H1 (cell line): ENCODE measurements at regions not wholly inside any gene's neighbourhood (a gene's known extent, or its start where the extent isn't known, plus 50 kb on each side); places are given as distances from the start of the nearest gene placed in this dataset.
"Not testable (repeated sequence)": the region's sequence is repeated elsewhere in the genome, so short reads cannot be mapped to it uniquely, and the experiment has no call there.

ENCODE experiments used
- CTCF ChIA-PET: fragments of 300-600 bp; sonication (Branson Sonifier 250); formaldehyde crosslinking; loops from one replicate; lab custom pipeline; 2021; ENCODE audit not compliant: partially characterized antibody; lab: Charles Lee
- POLR2A ChIA-PET: fragments of 300-600 bp; sonication (Branson Sonifier 250); formaldehyde crosslinking; loops from one replicate; lab custom pipeline; 2021; ENCODE audit warnings: inconsistent platforms; ENCODE audit not compliant: partially characterized antibody; lab: Charles Lee
- DNase-seq, 2 experiments: peaks; one replicate each; pipeline versions ENCODE4 v3.0.0 to v3.0.0-alpha.2; 2010 to 2022; ENCODE audit warnings: low spot score in 2 of 2, low read depth in 1 of 2, mixed read lengths in 1 of 2
- FAIRE-seq: peaks from 2 replicates; lab custom pipeline; 2011; peaks lifted over from hg19 to GRCh38; lab: Jason Lieb, UNC
- H2AFZ ChIP-seq: 2 replicates; pipeline ENCODE4 v1.8.1; 2012; ENCODE audit warnings: low read length, inconsistent platforms
- H2AK5ac ChIP-seq: 2 replicates; pipeline ENCODE4 v1.6.1; 2013; ENCODE audit warnings: low read depth, low read length
- H2BK120ac ChIP-seq: replicated peaks from 2 replicates; pipeline ENCODE3; 2013; ENCODE audit warnings: low read depth, low read length, inconsistent platforms
- H2BK12ac ChIP-seq: 2 replicates; pipeline ENCODE4 v1.6.1; 2013; ENCODE audit warnings: low read depth, low read length
- H2BK15ac ChIP-seq: 2 replicates; pipeline ENCODE4 v1.6.1; 2013; ENCODE audit warnings: low read length
- H2BK20ac ChIP-seq: 2 replicates; pipeline ENCODE4 v1.6.1; 2013; ENCODE audit warnings: low read length
- H2BK5ac ChIP-seq: 2 replicates; pipeline ENCODE4 v1.6.1; 2013; ENCODE audit warnings: low read depth, low read length
- H3K14ac ChIP-seq: 2 replicates; pipeline ENCODE4 v1.6.1; 2013; ENCODE audit warnings: inconsistent platforms; ENCODE audit not compliant: insufficient read length
- H3K18ac ChIP-seq: 2 replicates; pipeline ENCODE4 v1.6.1; 2013; ENCODE audit warnings: low read length; ENCODE audit errors: extremely low read depth
- H3K23ac ChIP-seq: 2 replicates; pipeline ENCODE4 v1.6.1; 2013; ENCODE audit warnings: inconsistent platforms; ENCODE audit not compliant: insufficient read length
- H3K23me2 ChIP-seq: 2 replicates; pipeline ENCODE4 v1.6.1; 2013; ENCODE audit warnings: low read depth, low read length
- H3K27ac ChIP-seq: 2 replicates; pipeline ENCODE4 v1.6.1; 2011; ENCODE audit warnings: low read depth, low read length, inconsistent platforms
- H3K27me3 ChIP-seq, 4 experiments: replicated peaks in 1 of 4; 1 replicate in 1 of 4; 2 replicates in 3 of 4; pipeline versions ENCODE4 v1.6.1 to v1.8.1; 2011 to 2013; ENCODE audit warnings: low read length in 3 of 4, mild to moderate bottlenecking in 3 of 4, inconsistent platforms in 2 of 4, mixed read lengths in 2 of 4, moderate library complexity in 1 of 4; ENCODE audit not compliant: control insufficient read depth in 3 of 4, insufficient read depth in 3 of 4; ENCODE audit errors: extremely low read depth in 1 of 4
- H3K36me3 ChIP-seq, 4 experiments: 2 replicates each; pipeline versions ENCODE4 v1.6.1 to v1.8.1; 2011 to 2013; ENCODE audit warnings: mild to moderate bottlenecking in 4 of 4, low read length in 3 of 4, moderate library complexity in 2 of 4, control low read depth in 1 of 4, inconsistent platforms in 1 of 4; ENCODE audit not compliant: insufficient read depth in 4 of 4, control insufficient read depth in 2 of 4
- H3K4ac ChIP-seq: replicated peaks from 2 replicates; pipeline ENCODE3; 2013; ENCODE audit warnings: low read length, low read depth, mixed read lengths, inconsistent platforms; ENCODE audit not compliant: insufficient read length
- H3K4me1 ChIP-seq, 4 experiments: replicated peaks in 1 of 4; 1 replicate in 1 of 4; 2 replicates in 3 of 4; pipeline versions ENCODE4 v1.6.1 to v1.8.1; 2011 to 2013; ENCODE audit warnings: low read length in 3 of 4, inconsistent platforms in 2 of 4, mixed read lengths in 1 of 4; ENCODE audit not compliant: insufficient read depth in 4 of 4, control insufficient read depth in 3 of 4
- H3K4me2 ChIP-seq, 2 experiments: 2 replicates each; pipeline versions ENCODE4 v1.6.1 to v1.8.1; 2011 to 2013; ENCODE audit warnings: low read depth in 2 of 2, low read length in 2 of 2, control low read depth in 1 of 2, inconsistent platforms in 1 of 2, mild to moderate bottlenecking in 1 of 2; ENCODE audit not compliant: insufficient read depth in 1 of 2
- H3K4me3 ChIP-seq, 4 experiments: fragments of 200-600, 300-600 bp in 1 of 4; sonication (generic), shearing (Covaris generic), sonication (Bioruptor Twin) in 1 of 4; 2 replicates each; pipeline versions ENCODE4 v1.5.1 to v1.8.1; 2011 to 2016; ENCODE audit warnings: low read length in 4 of 4, low read depth in 3 of 4, control low read depth in 2 of 4, inconsistent platforms in 2 of 4, mild to moderate bottlenecking in 2 of 4, mixed read lengths in 1 of 4, moderate library complexity in 1 of 4; ENCODE audit not compliant: insufficient read depth in 2 of 4; ENCODE audit errors: extremely low read depth in 1 of 4
- H3K56ac ChIP-seq: replicated peaks from 2 replicates; pipeline ENCODE3; 2013; ENCODE audit warnings: low read depth, mild to moderate bottlenecking, mixed read lengths, low read length, inconsistent platforms; ENCODE audit not compliant: insufficient read length
- H3K79me1 ChIP-seq: 2 replicates; pipeline ENCODE4 v1.6.1; 2013; ENCODE audit warnings: low read depth, low read length, control low read depth
- H3K79me2 ChIP-seq, 2 experiments: 2 replicates each; pipeline versions ENCODE4 v1.6.1 to v1.8.1; 2012 to 2013; ENCODE audit warnings: low read length in 2 of 2, mild to moderate bottlenecking in 2 of 2, inconsistent platforms in 1 of 2; ENCODE audit not compliant: insufficient read depth in 2 of 2, control insufficient read depth in 1 of 2
- H3K9ac ChIP-seq, 4 experiments: replicated peaks in 1 of 4; 1 replicate in 1 of 4; 2 replicates in 3 of 4; pipeline versions ENCODE4 v1.6.1 to v1.8.1; 2011 to 2013; ENCODE audit warnings: low read depth in 3 of 4, low read length in 3 of 4, control low read depth in 2 of 4, mild to moderate bottlenecking in 2 of 4, moderate library complexity in 2 of 4, inconsistent platforms in 1 of 4; ENCODE audit errors: extremely low read depth in 1 of 4
- H3K9me3 ChIP-seq, 2 experiments: 2 replicates each; pipeline versions ENCODE4 v1.6.1 to v1.8.1; 2012 to 2013; ENCODE audit warnings: mild to moderate bottlenecking in 2 of 2, moderate library complexity in 2 of 2, control low read depth in 1 of 2, inconsistent platforms in 1 of 2, low read depth in 1 of 2, low read length in 1 of 2, mixed read lengths in 1 of 2; ENCODE audit not compliant: insufficient read depth in 2 of 2
- H4K20me1 ChIP-seq, 2 experiments: replicated peaks in 1 of 2; 2 replicates each; pipeline versions ENCODE3 to v1.8.1; 2011 to 2013; ENCODE audit warnings: inconsistent platforms in 2 of 2, low read length in 2 of 2, mild to moderate bottlenecking in 1 of 2; ENCODE audit not compliant: insufficient read depth in 2 of 2, control insufficient read depth in 1 of 2
- H4K5ac ChIP-seq: 2 replicates; pipeline ENCODE4 v1.6.1; 2013; ENCODE audit warnings: low read length, low read depth, mixed read lengths, inconsistent platforms; ENCODE audit not compliant: insufficient read length
- H4K8ac ChIP-seq: 2 replicates; pipeline ENCODE4 v1.8.0; 2013; ENCODE audit warnings: mild to moderate bottlenecking, moderate library complexity, low read length, inconsistent platforms; ENCODE audit not compliant: insufficient read depth; ENCODE audit errors: extremely low read depth
- H4K91ac ChIP-seq: replicated peaks from 2 replicates; pipeline ENCODE3; 2013; ENCODE audit warnings: low read length, mixed read lengths, inconsistent platforms; ENCODE audit not compliant: insufficient read length
- WGBS, 2 experiments: shearing (Covaris generic) in 1 of 2; methylation state at CpG; one replicate each; pipeline versions ENCODE4 v1.1.6 to v1.1.7; 2013 to 2015; ENCODE audit warnings: low lambda C conversion rate in 2 of 2, mixed read lengths in 2 of 2, inconsistent platforms in 1 of 2, low coverage in 1 of 2, missing lambda C conversion rate in 1 of 2; ENCODE audit not compliant: insufficient replicate concordance in 2 of 2, insufficient coverage in 1 of 2, insufficient read length in 1 of 2; ENCODE audit errors: extremely low coverage in 1 of 2, missing lambda C conversion rate in 1 of 2; 5-methylcytosine and 5-hydroxymethylcytosine counted together

DNA sequence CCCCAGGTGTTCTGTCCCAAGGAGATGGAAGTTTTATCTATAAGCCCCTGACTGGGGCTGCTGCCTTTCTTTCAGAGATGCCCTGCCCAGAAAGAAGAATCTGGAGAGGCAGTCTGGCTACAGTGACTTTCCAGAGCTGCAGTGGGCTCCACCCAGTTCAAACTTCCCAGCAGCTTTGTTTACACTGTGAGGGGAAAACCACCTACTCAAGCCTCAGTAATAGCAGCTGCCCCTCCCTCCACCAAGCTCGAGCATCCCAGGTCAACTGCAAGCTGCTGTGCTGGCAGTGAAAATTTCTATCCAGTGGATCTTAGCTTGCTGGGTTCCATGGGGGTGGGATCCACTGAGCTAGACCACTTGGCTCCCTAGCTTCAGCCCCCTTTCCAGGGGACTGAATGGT, 125.0 kb downstream of the TRIM42 start:
- H3K27ac ChIP-seq, H3K23ac ChIP-seq, H3K18ac ChIP-seq, H4K5ac ChIP-seq, H2AFZ ChIP-seq, H3K14ac ChIP-seq, H3K4ac ChIP-seq, H2BK20ac ChIP-seq, H4K20me1 ChIP-seq, H2BK12ac ChIP-seq, H3K9me3 ChIP-seq, H3K27me3 ChIP-seq, H3K23me2 ChIP-seq, H2BK120ac ChIP-seq, H3K4me3 ChIP-seq, H3K36me3 ChIP-seq, H3K4me2 ChIP-seq, H3K9ac ChIP-seq, H3K4me1 ChIP-seq, H4K91ac ChIP-seq, H2BK5ac ChIP-seq, H4K8ac ChIP-seq, H2BK15ac ChIP-seq, FAIRE-seq, H3K56ac ChIP-seq, DNase-seq, H3K79me2 ChIP-seq, H3K79me1 ChIP-seq, POLR2A ChIA-PET, H2AK5ac ChIP-seq: not testable (repeated sequence)
- 100% methylated on average over 1 of the region's 1 CpG; no CpG with 5 or more reads in 1 of the 2 experiments for WGBS, 2 experiments
- CTCF ChIA-PET: interaction anchor here (1.2 kb wide), 1 partner anchor 19 kb away, joined by 3 read pairs; no protein-coding TSS in a partner anchor
